Peyer's patch (tissue), 4 donors: ENCODE measurements at regions not wholly inside any gene's neighbourhood (a gene's known extent, or its start where the extent isn't known, plus 50 kb on each side); places are given as distances from the start of the nearest gene placed in this dataset.

Experiments
- DNase-seq, 3 donors: peaks; one replicate each; pipeline ENCODE4 v3.0.0-alpha.2; 2017 to 2019
- H3K27ac ChIP-seq, 4 donors: fragments of 200-600 bp; sonication (generic); one replicate each; pipeline ENCODE4 v1.5.1; 2016 to 2019
- H3K27me3 ChIP-seq, 2 donors: fragments of 200-600 bp; sonication (generic); one replicate each; pipeline ENCODE4 v1.5.1; 2019
- H3K36me3 ChIP-seq, 3 donors: fragments of 200-600 bp; sonication (generic); one replicate each; pipeline ENCODE4 v1.5.1; 2016 to 2019
- H3K4me1 ChIP-seq, 4 donors: fragments of 200-600 bp; sonication (generic); one replicate each; pipeline ENCODE4 v1.5.1; 2016 to 2019
- H3K4me3 ChIP-seq, 4 donors: fragments of 200-600 bp; sonication (generic); 1 replicate in 3 of 4; 2 replicates in 1 of 4; pipeline ENCODE4 v1.5.1; 2016 to 2019; ENCODE audit warnings: mild to moderate bottlenecking in 1 of 4
- H3K9me3 ChIP-seq, 4 donors: fragments of 200-600 bp; sonication (generic); one replicate each; pipeline ENCODE4 v1.5.1; 2016 to 2019; ENCODE audit warnings: mild to moderate bottlenecking in 1 of 4
- POLR2A ChIP-seq, 2 donors: fragments of 450-650 bp; IDR thresholded peaks; one replicate each; pipeline ENCODE4 v1.5.1; 2017; ENCODE audit warnings: antibody characterized with exemption in 2 of 2, mild to moderate bottlenecking in 2 of 2, moderate library complexity in 2 of 2
- TF ChIP-seq, protein P1 (sequence below), 6 experiments: fragments of 450-650 bp in 4 of 6; fragments of 200-600 bp in 2 of 6; sonication (generic) in 1 of 6; IDR thresholded peaks; one replicate each; pipeline ENCODE4 v1.5.1; 2017 to 2019; ENCODE audit warnings: antibody characterized with exemption in 6 of 6, mild to moderate bottlenecking in 3 of 6, moderate library complexity in 1 of 6

DNA sequence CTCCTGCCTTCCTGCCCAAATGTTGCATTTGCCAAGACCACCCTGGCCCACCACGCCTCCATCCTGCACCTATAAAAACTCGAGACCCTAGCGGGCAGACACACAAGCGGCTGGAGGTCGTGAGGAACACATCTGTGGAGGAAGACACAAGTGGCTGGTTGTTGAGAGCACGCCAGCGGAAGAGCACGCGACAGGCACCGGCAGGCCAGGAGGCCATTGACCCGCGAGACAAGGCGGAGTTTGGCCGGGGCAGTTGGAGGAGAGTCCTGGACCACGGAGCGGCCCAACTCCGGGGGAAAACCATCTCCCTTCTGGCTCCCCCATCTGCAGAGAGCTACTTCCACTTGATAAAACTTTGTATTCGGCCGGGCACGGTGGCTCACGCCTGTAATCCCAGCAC lies 115.2 kb upstream of the AGA start:
- TF ChIP-seq, protein P1, sequence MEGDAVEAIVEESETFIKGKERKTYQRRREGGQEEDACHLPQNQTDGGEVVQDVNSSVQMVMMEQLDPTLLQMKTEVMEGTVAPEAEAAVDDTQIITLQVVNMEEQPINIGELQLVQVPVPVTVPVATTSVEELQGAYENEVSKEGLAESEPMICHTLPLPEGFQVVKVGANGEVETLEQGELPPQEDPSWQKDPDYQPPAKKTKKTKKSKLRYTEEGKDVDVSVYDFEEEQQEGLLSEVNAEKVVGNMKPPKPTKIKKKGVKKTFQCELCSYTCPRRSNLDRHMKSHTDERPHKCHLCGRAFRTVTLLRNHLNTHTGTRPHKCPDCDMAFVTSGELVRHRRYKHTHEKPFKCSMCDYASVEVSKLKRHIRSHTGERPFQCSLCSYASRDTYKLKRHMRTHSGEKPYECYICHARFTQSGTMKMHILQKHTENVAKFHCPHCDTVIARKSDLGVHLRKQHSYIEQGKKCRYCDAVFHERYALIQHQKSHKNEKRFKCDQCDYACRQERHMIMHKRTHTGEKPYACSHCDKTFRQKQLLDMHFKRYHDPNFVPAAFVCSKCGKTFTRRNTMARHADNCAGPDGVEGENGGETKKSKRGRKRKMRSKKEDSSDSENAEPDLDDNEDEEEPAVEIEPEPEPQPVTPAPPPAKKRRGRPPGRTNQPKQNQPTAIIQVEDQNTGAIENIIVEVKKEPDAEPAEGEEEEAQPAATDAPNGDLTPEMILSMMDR (IDR thresholded peaks at IDR 0.05), result no peak
- TF ChIP-seq POLR2A (IDR thresholded peaks at IDR 0.05), result no peak
- no peaks in the 10 kb centered on the region for H3K4me1 ChIP-seq
- no peak overlapping the region for H3K27ac ChIP-seq
- H3K4me3 ChIP-seq, result no peak overlapping the region
- no peaks in the 10 kb centered on the region for H3K9me3 ChIP-seq
- DNase-seq, result no peak
- no peaks in the 10 kb centered on the region for H3K36me3 ChIP-seq
- no peaks in the 10 kb centered on the region for H3K27me3 ChIP-seq

DNA sequence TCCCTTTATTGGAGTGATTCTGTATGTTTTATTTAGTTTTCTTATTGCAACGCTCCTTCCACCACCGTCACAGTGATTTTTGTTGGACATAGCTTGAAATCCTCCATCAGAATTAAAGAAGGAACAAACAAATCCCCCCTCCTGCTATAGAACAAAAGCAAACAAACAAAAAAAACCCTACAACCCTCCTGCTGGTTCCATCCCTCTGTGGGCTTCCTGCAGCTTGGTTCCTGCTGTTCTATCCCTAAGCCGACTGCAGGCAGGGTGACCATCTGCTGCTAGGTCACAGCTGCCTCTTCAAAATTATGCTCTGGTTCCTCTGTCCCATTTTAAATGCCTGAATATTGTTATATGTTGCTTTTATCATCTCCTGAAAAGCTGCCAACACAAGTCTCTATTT lies 116.8 kb upstream of the AGA start:
- H3K36me3 ChIP-seq, result no peaks in the 10 kb centered on the region
- no peak overlapping the region for H3K27ac ChIP-seq
- no peak overlapping the region for H3K4me3 ChIP-seq
- H3K27me3 ChIP-seq, result no peaks in the 10 kb centered on the region
- H3K4me1 ChIP-seq, result no peaks in the 10 kb centered on the region
- no peak for TF ChIP-seq POLR2A (IDR thresholded peaks at IDR 0.05)
- TF ChIP-seq, protein P1 (IDR thresholded peaks at IDR 0.05), result no peak
- DNase-seq, result no peak
- no peaks in the 10 kb centered on the region for H3K9me3 ChIP-seq

DNA sequence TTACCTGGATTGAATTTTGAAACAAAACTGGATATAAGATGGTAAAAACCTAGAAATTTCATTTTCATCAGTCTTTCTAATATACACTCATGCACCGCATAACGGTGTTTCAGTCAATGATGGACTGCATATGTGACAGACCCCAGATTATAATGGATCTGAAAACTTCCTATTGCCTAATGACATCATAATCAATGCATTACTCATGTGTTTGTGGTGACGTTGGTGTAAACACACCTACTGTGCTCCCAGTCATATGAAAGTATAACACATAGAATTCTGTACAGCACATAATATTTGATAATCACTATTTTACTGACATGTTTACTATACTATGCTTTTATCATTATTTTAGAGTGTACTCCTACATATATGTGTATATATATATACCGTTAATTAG lies 119.9 kb upstream of the AGA start:
- TF ChIP-seq POLR2A (IDR thresholded peaks at IDR 0.05), result no peak
- TF ChIP-seq, protein P1 (IDR thresholded peaks at IDR 0.05), result no peak
- H3K27ac ChIP-seq, result no peak overlapping the region

DNA sequence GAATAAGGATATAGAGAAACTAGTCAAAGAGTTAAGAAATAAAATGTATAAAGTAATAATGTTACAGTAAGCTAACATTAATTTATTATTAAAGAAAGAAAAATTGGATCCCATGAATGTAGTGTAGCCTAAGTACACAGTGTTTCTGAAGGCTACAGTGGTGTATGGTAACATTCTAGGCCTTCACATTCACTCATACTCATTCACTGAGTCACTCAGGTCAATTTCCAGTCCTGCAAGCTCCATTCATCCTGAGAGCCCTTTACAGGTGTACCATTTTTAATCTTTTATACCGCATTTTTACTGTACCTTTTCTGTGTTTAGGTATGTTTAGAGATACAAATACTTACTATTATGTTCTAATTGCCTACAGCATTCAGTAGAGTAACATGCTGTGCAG lies 120.6 kb upstream of the AGA start:
- no peak for DNase-seq
- Histone ChIP-seq H3K36me3 (no peaks in the 10 kb centered on the region), H3K9me3 (no peaks in the 10 kb centered on the region), H3K4me3 (no peak overlapping the region), H3K27me3 (no peaks in the 10 kb centered on the region), H3K27ac (no peak overlapping the region), H3K4me1 (no peaks in the 10 kb centered on the region)
- no peak for TF ChIP-seq POLR2A (IDR thresholded peaks at IDR 0.05)
- TF ChIP-seq, protein P1 (IDR thresholded peaks at IDR 0.05), result no peak

More for the DNA sequence above, 119.9 kb upstream of the AGA start:
- DNase-seq, result no peak
- Histone ChIP-seq H3K36me3 (no peaks in the 10 kb centered on the region), H3K9me3 (no peaks in the 10 kb centered on the region), H3K4me3 (no peak overlapping the region), H3K4me1 (no peaks in the 10 kb centered on the region), H3K27me3 (no peaks in the 10 kb centered on the region)

DNA sequence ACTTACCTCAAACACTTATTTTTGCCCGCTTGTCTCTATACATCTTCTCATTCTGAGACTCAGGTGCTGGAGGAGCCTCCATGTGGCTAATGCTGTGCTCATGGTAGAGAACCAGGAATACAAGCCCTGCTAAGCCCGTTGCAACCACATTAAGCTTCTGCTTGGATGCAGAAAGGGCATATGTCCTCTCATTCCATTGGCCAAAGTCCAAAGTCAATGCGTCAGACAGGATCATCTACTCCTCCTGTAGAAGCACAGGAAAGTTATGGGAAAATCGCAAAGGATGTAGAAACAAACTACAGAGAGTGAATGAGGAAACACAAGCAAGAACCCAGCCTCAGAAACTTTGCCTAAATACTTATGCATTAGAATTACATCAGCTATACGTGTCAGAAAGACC lies 124.5 kb upstream of the AGA start:
- TF ChIP-seq, protein P1 (IDR thresholded peaks at IDR 0.05), result no peak
- TF ChIP-seq POLR2A (IDR thresholded peaks at IDR 0.05), result no peak
- Histone ChIP-seq H3K36me3 (no peaks in the 10 kb centered on the region), H3K27ac (no peak overlapping the region), H3K4me3 (no peak overlapping the region), H3K27me3 (no peaks in the 10 kb centered on the region), H3K9me3 (no peaks in the 10 kb centered on the region), H3K4me1 (no peaks in the 10 kb centered on the region)
- DNase-seq, result no peak

DNA sequence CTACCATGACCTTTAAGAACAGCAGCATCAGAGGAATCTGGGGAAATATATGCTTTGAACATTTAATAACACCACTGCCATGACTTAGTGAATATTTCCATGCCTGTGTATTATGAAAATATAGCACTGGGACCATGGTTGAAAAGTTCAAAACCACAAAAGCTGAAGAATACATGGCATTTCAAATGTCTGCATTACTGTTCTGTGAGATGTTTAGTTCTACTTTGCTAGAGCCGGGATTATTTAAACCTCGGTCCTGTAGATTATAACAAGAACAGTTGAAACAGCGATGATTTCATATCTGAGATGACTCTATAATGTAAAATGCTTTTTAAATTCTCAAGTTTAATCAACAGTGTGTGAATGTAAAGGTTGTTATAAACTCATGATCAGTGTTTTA lies 126.7 kb upstream of the AGA start:
- no peaks in the 10 kb centered on the region for H3K36me3 ChIP-seq
- no peak overlapping the region for H3K27ac ChIP-seq
- no peaks in the 10 kb centered on the region for H3K9me3 ChIP-seq
- TF ChIP-seq, protein P1 (IDR thresholded peaks at IDR 0.05), result no peak
- no peak for TF ChIP-seq POLR2A (IDR thresholded peaks at IDR 0.05)
- DNase-seq, result no peak
- no peak overlapping the region for H3K4me3 ChIP-seq
- no peaks in the 10 kb centered on the region for H3K27me3 ChIP-seq
- H3K4me1 ChIP-seq, result no peaks in the 10 kb centered on the region
